NCI-H460 (cell line): ENCODE measurements at regions not wholly inside any gene's neighbourhood (a gene's known extent, or its start where the extent isn't known, plus 50 kb on each side); places are given as distances from the start of the nearest gene placed in this dataset.
"Not testable (repeated sequence)": the region's sequence is repeated elsewhere in the genome, so short reads cannot be mapped to it uniquely, and the experiment has no call there.

Experiments
- DNase-seq: peaks from one replicate; pipeline ENCODE4 v3.0.0-alpha.2; 2016; ENCODE audit warnings: low read depth; ENCODE audit errors: extremely low read depth

DNA sequence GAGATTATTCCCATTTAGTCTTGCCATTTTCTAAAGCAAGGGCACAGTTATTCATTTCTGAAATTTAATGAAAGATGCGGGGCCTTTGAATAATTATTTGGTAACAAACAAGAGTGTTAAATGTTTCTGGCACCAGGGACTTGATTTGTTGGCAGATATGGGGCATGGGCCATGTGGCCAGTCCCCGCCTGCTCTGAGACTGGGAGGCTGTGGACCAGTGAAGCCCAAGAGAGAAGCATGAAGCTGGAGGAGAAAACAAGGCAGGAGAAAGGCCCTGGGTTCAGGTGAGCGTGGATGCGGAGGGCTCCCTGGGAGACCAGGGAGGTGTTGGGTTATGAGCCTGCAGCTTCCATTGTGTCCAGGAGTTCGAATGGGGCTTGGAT, 378.5 kb downstream of the TCERG1L start:
- no peak for DNase-seq

DNA sequence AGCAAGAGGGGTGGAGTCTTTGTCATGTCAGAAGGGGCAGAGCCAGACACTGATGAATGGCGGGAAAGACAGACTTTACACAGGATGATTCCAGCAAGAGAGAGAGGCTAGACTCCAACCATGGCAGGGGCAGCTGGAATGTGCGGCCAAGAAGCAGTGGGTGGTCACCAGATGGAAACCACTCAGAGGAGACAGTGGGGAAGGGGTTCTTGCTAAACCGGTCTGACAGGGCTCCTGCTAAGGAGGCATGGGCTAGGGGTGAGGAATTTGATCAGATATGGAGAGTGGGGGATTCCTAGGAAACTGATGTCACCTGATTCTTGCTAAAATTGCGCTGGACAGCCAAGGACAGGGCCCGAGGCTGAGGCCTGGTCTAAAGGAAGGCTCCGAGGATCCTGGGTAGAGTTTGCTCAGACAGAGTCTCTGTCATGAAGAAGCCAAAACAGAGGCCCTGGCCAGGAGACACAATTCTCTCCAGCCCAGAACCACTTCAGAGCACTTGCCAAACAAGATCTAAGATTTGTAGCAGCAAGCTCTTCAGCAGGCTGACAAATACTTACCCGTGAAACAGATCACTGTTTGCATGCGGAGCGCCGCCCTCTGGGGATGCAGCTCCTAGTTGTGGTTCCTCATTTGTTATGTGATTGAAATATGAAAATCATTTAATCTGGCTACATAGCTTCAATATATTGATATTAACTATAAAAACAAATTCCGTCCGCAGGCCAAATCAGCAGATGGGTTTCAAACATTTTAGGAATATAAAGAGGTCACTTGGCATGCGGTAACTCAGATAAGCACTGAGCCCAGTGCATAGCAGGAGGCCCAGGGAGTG, 377.0 kb downstream of the TCERG1L start:
- DNase-seq: no peak

DNA sequence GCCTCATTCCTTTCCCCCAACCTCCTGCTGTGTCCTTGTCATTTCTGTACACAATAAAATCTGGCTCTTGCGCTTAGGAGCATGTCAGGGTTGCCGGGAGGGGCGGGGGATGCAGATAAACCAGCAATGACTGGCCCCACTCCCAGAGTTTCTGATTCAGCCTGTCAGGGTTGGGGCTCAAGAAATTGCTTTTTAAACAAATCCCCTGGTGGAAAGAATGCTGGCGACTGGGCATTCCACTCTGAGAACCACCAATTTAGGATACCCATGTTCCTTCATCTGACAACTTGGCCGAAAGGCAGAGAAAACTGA, 376.4 kb downstream of the TCERG1L start:
- DNase-seq: no peak

DNA sequence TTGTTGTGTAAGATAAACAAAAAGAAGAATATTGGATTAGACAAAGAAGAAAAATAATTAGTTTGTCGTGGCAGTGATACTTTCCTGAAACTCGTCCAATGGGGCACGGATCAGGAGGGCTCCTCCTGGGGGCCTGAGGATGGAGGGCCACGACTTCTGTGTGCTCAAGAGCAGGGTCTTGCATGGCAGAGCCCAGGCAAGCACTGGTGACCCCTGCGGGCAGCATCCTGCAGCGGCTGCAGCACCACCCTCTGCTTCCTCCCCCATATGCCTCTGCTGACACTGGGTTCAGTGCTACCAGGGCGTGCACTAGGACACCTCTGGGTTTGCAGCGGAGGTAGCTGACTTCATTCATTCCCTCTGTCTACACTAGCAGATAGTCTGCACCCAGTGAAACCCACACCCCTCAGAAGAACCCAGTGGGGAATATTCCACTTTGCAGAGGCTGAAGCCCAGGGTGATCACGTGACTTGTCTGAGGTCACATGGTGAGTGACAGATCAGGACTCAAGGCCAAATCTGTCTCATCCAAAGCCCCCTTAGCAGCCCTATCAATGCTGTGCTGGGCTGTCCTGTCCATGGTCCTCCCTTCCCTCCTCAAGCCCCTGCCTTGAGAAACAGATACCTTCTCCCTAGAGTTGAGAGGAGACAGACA, 375.5 kb downstream of the TCERG1L start:
- DNase-seq: no peak

DNA sequence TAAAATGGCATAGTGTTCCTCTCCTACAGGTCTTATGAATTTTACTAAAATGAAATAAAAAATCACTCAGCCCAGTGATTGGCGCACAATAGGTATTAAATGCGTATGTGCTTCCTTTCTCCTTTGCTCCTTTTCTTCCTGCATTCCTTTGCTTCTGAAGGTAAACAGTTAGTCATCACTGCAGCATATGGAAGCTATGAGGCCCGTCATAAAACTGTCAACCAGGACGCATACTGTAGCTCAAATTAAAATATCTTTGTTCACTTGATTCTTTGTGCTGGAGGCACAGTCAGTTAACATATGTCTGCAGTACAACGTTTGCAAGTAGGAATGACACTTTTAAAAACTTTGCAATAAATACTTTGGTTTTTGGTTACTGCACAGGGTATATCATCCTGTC, 374.7 kb downstream of the TCERG1L start:
- DNase-seq: no peak

DNA sequence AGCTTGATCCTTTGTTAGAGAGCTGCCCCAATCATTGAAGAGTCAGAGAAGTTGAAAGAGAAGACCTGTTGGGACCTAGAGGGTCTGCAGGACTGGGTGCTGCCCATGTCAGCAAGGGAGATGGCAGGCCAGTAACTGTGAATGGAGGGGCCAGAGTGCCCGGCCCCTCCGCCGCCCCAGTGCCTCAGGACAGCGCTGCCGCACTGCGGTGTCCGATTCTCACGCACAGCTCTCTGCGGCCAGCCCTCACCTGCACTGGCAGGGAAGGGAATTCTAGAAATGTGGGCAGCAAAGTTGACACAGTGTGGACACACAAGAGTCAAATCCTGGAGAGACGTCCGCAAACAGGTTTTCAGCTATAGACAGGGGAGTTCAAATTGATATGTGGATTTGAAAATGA, 373.5 kb downstream of the TCERG1L start:
- no peak for DNase-seq

DNA sequence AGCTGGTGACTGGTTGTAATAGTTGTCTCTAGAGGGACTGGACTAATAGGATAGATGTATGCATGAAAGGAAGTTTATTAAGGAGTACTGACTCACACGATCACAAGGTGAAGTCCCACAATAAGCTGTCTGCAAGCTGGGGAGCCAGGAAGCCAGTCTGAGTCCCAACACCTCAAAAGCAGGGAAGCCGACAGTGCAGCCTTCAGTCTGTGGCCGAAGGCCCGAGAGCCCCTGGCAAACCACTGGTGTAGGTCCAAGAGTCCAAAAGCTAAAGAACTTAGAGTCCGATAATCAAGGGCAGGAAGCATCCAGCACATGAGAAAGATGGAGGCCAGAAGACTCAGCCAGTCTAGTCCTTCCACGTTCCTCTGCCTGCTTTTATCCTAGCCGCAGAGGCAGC, 372.6 kb downstream of the TCERG1L start:
- not testable (repeated sequence) for DNase-seq

DNA sequence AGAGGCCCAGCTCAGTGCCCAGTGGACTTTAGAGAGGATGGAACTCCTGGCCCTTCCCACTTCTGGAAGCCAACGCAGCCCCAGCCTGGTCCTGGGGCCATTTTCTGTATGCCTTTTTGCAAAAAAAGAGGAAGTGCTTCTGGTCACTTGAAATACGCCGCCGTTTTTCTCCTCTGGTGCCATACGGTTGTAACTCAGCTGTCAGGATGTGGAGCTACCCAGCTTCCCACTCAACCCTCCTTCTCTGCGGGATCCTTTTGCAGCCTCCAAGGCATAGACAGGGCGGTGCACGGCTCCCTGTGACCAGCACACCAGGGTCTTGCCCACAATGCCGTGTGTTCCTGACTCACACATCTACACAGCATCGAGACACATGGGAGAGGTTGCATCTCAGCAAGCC, 369.6 kb downstream of the TCERG1L start:
- DNase-seq: no peak

DNA sequence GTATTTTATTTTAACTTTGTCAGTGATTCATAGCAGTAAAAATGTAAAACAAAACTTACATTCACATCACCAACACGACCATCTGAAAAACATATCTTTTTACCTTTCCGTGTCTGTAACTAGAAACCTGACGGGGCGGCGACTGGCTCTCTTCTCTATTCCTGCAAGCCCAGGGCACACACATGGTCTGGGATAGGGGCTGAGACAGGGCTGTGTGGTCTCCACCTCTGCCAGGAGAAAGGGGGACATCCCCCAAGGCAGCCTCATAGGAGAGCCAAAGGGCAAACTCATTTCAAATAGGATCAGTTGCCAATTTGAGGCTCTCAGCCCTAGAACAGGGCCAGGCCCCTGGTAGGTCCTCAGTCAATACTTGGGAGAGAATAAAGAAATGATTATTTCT, 359.4 kb downstream of the TCERG1L start:
- DNase-seq: no peak

DNA sequence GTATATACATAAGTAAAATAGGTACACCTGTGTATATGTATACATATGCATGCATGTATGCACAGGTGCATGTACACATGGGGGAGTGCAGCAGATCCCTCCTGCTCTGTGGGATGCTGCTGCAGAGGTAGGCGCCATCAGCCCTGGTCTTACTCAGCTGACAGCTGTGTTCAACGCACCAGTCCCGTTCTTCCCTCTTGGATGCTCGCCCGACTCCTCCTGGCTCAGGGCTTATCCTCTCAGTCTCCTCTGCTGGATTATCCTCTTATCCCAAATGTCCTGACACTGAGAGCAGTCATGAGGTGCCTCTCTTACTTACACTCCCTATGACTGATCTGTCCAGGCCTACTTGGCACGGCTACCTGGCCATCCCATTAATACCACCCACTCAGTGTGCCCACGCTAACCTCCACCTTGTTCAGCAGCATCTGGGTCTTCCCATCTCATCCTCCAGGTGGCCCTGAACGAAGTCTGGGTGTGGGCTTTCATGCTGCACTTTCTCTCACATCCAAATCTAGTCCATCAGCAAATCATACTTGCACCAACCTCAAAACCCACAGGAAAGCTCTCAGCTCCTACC, 357.1 kb downstream of the TCERG1L start:
- no peak for DNase-seq

DNA sequence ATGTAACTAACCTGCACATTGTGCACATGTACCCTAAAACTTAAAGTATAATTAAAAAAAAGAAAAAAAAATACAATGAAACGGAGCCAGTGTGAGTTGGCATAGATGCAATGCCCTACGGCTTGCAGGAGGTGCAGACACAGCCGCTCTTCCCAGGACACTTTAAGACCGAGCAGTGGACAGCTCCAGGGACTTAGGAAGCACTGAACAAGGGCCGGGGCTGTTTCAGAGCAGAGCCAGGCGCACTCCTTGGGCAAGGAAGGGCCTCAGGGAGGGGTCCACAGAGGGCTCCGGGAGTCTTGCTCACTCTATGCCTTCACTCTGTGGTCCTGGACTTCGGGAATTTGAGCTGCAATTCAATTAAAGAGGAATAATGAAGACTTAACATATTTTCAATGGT, 355.3 kb downstream of the TCERG1L start:
- DNase-seq: no peak

DNA sequence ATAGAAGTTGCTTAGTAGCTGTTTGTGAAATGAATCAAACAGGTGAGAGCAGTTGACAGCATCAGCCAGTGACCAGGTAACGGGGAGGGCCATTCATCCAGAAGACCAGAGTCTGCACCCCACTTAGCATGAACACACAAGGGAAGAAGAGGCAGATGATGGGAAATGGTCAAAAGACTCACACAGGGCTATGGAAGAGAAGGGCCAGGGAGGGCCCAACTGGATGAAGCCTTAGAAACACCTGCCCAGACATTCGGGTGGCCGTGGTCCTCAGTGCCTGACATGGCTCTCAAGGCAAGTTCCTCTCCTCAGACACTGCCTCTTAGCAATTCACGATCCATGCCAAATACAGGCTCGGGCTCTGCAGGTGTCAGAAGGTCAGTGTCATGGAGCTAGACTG, 354.1 kb downstream of the TCERG1L start:
- no peak for DNase-seq

DNA sequence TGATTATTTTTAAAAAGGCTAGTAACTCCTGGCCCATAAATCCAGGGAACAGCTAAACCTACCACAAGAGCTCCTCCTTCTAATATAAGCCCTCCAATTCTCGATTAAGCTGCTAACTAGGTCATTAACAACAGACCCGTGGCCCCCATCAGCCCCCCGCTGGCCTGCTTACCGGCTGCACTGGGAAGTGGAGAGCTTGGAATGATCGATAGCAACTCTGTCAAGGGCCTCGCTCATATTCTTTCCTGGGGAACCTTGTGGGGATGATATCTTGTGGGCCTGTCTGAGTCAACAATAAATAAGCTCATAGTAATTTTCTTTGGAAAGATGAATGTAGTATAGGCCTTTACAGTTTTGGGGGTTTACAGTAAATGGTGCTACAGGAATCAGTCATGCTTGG, 353.5 kb downstream of the TCERG1L start:
- DNase-seq: no peak

DNA sequence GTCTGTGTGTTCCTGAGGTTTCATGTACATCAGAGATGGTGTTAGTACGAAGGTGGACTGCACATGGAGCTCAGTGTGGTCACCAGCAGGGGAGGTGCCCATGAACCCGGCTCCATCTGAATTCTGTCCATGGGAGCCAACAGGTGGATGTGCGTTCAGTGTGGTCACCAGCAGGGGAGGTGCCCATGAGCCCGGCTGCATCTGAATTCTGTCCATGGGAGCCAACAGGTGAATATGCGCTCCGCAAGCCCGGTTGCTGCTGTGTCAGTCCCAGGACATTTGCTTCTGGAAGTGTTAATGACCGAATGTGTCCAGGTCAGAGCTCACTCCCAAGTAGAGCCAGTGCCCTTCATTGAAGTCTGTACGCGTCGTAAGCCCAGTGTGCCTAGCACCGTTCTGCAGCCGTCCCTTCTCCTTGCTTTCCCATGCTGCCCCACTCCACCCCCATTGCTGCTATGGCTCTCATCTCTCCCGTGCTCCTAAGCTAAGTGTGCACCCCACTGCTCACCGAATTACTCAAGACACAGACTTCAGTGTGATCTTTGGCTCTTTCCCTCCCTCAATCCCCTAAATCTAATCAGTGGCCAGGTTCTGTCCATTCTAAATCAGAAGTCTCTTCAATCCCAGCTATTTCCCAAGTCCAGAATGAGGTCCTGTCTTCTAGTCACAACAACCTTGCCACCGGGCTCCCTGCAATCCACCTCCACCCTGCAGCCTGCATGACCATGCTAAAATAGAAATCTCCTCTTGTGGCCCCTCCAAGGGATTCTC, 352.4 kb downstream of the TCERG1L start:
- no peak for DNase-seq

DNA sequence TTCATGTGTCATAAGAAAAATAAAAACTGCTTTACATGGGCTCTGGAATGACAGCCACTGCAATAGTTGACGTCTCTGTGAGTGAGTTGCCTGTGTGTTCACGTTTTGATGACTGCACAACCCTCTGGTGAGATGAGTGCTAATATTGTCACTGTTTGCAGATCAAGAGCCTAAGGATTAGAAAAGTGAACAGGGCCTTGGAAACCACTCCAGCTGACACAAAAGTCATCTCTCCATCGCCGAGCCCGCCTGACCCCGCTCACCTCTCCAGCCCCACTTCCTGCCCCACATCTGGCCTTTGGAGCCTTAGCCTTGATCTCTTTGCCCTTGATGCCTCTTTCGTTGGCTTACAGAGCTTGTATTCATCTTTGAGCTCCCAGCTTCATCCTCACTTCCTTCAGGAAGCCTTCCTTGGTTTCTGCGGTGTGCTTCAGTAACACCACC, 351.7 kb downstream of the TCERG1L start:
- DNase-seq: no peak

DNA sequence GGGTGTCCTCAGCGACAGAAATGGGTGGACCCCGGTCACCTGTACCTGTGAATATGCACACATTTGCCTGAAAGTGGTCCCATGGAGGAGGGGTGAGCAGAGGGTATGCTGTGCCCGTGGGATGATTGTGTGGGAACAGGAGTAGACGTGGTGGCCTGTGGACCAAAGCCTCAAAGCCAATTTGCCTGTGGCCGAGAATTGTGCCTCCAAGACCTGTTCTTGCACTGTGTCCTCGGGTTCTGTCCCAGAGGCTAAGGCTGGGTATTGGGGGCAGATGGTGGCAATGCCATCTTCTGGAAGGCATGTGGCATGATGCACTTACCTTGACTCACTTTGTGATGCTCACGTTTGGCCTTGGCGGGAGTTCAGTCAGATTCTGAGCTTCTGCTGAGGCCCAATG, 351.0 kb downstream of the TCERG1L start:
- no peak for DNase-seq

DNA sequence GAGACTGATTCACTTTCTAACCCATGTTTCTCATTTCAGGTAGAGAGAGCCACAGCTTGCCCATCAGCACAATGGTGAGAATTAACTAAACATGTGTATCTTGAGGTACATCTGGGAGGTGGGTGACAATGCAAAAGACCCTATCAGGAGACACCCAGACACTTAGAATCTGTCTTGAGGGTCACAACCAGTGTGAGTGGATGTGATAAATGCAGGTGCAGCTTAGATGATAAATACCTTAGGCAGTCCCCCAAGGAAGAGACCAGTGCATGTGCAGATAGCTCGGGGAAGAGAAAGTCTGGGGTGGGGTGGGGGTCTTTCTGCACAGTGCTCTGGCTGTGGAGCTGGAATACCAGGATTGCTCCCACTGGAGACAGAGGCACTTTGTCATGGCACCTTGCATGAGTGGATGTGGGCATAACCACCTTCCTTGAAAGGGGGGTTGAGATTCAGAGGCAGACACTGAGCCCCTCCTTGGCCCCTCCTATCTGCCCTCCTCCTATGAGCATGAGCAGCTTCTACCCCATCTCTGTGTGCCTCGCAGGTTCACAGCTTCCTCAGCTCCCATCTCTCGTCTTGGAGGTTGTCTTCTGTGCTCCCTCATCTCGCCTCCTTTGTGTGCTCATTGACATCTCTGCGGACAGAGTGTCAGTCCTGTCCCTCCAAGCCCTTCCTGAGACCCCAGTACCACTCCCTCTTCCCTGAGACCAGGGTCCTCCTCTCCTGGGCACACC, 349.8 kb downstream of the TCERG1L start:
- no peak for DNase-seq

DNA sequence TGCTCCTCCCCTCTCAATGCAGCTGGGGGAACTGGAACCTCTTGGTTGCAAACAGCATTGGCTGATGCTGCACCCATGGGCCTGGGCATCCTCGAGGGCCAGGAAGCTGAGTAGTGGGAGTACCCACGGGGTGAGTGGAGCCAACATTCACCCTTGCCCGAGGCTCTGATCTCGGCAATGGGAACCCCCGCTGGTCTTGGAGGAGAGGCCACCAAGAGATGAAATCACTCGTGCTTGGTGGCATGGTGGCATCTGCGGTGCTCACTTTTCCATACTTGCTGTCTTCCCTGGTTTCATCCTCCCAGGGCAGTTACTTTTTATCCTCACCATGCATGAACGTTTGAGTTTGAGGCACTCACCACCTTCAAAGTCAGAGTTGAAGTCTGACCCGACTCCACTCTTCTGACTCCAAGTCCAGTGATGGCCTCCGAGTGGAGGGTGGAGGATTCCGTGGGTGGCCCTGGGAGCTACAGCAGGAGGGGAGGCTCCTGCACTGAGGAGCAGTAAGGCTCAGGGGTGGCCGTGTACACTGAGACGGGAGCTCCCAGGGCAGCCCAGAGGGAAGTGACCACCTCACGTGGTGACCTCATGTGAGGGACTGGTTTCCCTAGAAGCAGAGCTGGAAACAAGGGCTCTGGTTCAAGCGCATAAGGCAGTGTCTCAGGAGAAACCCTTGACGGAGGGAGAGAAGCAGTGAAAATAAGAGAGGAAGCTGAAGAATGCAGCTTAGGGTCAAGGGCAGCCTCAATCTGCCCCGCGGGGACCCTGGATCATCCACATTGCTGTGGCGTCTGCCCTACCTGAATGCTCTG, 349.1 kb downstream of the TCERG1L start:
- DNase-seq: no peak

DNA sequence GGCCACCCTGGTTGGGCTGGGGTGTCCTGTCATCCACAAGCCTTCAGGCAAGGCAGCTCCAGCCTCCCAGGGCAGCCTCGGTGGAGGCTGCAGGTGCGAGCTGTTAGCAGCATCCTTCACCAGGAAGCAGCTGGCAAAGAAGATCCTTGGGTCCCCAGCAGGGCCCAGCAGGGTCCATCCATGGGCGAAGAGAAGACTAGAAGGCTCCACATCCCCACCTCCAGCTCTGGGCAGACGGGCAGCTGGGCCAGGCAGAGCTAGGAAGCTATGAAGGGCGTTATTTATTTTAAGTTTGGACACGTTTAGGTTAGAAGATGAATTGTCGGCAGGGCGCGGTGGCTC, 348.5 kb downstream of the TCERG1L start:
- DNase-seq: no peak
